Osteoblast (primary cell): ENCODE measurements at regions not wholly inside any gene's neighbourhood (a gene's known extent, or its start where the extent isn't known, plus 50 kb on each side); places are given as distances from the start of the nearest gene placed in this dataset.

Source experiments
- DNase-seq: peaks from one replicate; pipeline ENCODE4 v3.0.0; 2011; ENCODE audit warnings: low spot score, mixed read lengths; ENCODE audit not compliant: insufficient read length; ENCODE audit errors: missing footprints
- H2AFZ ChIP-seq: 2 replicates; pipeline ENCODE4 v1.6.0; 2011; ENCODE audit warnings: mild to moderate bottlenecking, low read length
- H3K27ac ChIP-seq: 2 replicates; pipeline ENCODE4 v1.5.1; 2011; ENCODE audit warnings: mild to moderate bottlenecking, low read depth, low read length, moderate library complexity
- H3K27me3 ChIP-seq: 2 replicates; pipeline ENCODE4 v1.6.0; 2012; ENCODE audit warnings: mild to moderate bottlenecking, control low read depth, inconsistent platforms, low read length, moderate library complexity; ENCODE audit not compliant: insufficient read depth
- H3K36me3 ChIP-seq: 2 replicates; pipeline ENCODE4 v1.5.1; 2011; ENCODE audit warnings: mild to moderate bottlenecking, low read length, control low read depth, moderate library complexity; ENCODE audit not compliant: insufficient read depth
- H3K4me1 ChIP-seq: 2 replicates; pipeline ENCODE4 v1.5.1; 2011; ENCODE audit warnings: mild to moderate bottlenecking, low read length, control low read depth, moderate library complexity; ENCODE audit not compliant: insufficient read depth
- H3K4me2 ChIP-seq: 2 replicates; pipeline ENCODE4 v1.6.0; 2011; ENCODE audit warnings: mild to moderate bottlenecking, low read length; ENCODE audit not compliant: insufficient read depth
- H3K4me3 ChIP-seq: fragments of 200-600 bp; sonication (generic); 3 replicates; pipeline ENCODE4 v1.5.1; 2012; ENCODE audit warnings: mild to moderate bottlenecking, low read length, inconsistent platforms; ENCODE audit not compliant: insufficient read depth
- H3K79me2 ChIP-seq: 2 replicates; pipeline ENCODE4 v1.6.0; 2012; ENCODE audit warnings: mild to moderate bottlenecking, low read length, control low read depth, inconsistent platforms; ENCODE audit not compliant: insufficient read depth
- H3K9me3 ChIP-seq: 2 replicates; pipeline ENCODE4 v1.5.1; 2011; ENCODE audit warnings: low read depth, low read length, control low read depth
- H4K20me1 ChIP-seq: 2 replicates; pipeline ENCODE4 v1.6.0; 2012; ENCODE audit warnings: mild to moderate bottlenecking, low read length, control low read depth; ENCODE audit not compliant: insufficient read depth
- CTCF ChIP-seq: IDR thresholded peaks from 2 replicates; pipeline ENCODE4 v1.5.1; 2011; ENCODE audit warnings: mild to moderate bottlenecking, low read depth, low read length, moderate library complexity; ENCODE audit errors: extremely low read depth

- Histone ChIP-seq H2AFZ (no peak overlapping the region), H3K79me2 (no peaks in the 10 kb centered on the region), H3K4me2 (no peak overlapping the region), H3K4me1 (peaks cover 16% of the 10 kb centered on the region), H3K4me3 (no peak overlapping the region), H3K27me3 (no peaks in the 10 kb centered on the region), H3K27ac (no peak overlapping the region), H3K36me3 (no peaks in the 10 kb centered on the region), H3K9me3 (no peaks in the 10 kb centered on the region), H4K20me1 (no peaks in the 10 kb centered on the region)
- TF ChIP-seq CTCF: no peak
- peak; percentile 66 for DNase-seq
Measured at GRCh38 chr5:93675460-93676450, 65.6 kb downstream of the POU5F2 start.

GRCh38 chr5:93674866-93675459, 66.4 kb downstream of the POU5F2 start:
- H3K4me2 ChIP-seq: no peak overlapping the region
- H2AFZ ChIP-seq: no peak overlapping the region
- no peaks in the 10 kb centered on the region for H3K36me3 ChIP-seq
- H3K27me3 ChIP-seq: no peaks in the 10 kb centered on the region
- no peaks in the 10 kb centered on the region for H3K79me2 ChIP-seq
- H3K9me3 ChIP-seq: no peaks in the 10 kb centered on the region
- H3K4me3 ChIP-seq: no peak overlapping the region
- no peak for TF ChIP-seq CTCF
- peaks cover 16% of the 10 kb centered on the region for H3K4me1 ChIP-seq
- DNase-seq: no peak
- no peak overlapping the region for H3K27ac ChIP-seq
- H4K20me1 ChIP-seq: no peaks in the 10 kb centered on the region

GRCh38 chr5:93674138-93674537, 67.3 kb downstream of the POU5F2 start:
- H3K36me3 ChIP-seq: no peaks in the 10 kb centered on the region
- no peak overlapping the region for H2AFZ ChIP-seq
- no peak overlapping the region for H3K4me3 ChIP-seq
- DNase-seq: no peak
- H3K27me3 ChIP-seq: no peaks in the 10 kb centered on the region
- no peak overlapping the region for H3K27ac ChIP-seq
- no peaks in the 10 kb centered on the region for H4K20me1 ChIP-seq
- no peak for TF ChIP-seq CTCF
- peaks cover 16% of the 10 kb centered on the region for H3K4me1 ChIP-seq
- no peaks in the 10 kb centered on the region for H3K9me3 ChIP-seq
- H3K4me2 ChIP-seq: no peak overlapping the region
- no peaks in the 10 kb centered on the region for H3K79me2 ChIP-seq

- Histone ChIP-seq H3K27ac (no peak overlapping the region), H3K4me1 (peaks cover 16% of the 10 kb centered on the region), H3K36me3 (no peaks in the 10 kb centered on the region), H4K20me1 (no peaks in the 10 kb centered on the region), H3K27me3 (no peaks in the 10 kb centered on the region), H3K79me2 (no peaks in the 10 kb centered on the region), H3K9me3 (no peaks in the 10 kb centered on the region), H3K4me2 (no peak overlapping the region), H3K4me3 (no peak overlapping the region), H2AFZ (no peak overlapping the region)
- no peak for TF ChIP-seq CTCF
- no peak for DNase-seq
Measured at GRCh38 chr5:93673316-93673954, 68.0 kb downstream of the POU5F2 start.
